Activated effector memory CD4-positive, alpha-beta T cell treated with anti-CD3 and anti-CD28 coated beads, Interleukin-2, amount 50 U/mL, for 16 hours (primary cell): ENCODE measurements at regions not wholly inside any gene's neighbourhood (a gene's known extent, or its start where the extent isn't known, plus 50 kb on each side); places are given as distances from the start of the nearest gene placed in this dataset.

ENCODE experiments used
- DNase-seq: peaks from one replicate; pipeline ENCODE4 v3.0.0-alpha.2; 2020

GRCh38 chr1:209367061-209367772 is 216.3 kb upstream of the CAMK1G start:
- no peak for DNase-seq

GRCh38 chr1:209368864-209369598 is 214.5 kb upstream of the CAMK1G start:
- DNase-seq, result no peak

GRCh38 chr1:209370241-209370995 is 213.1 kb upstream of the CAMK1G start:
- DNase-seq, result no peak

GRCh38 chr1:209375097-209375496 is 208.4 kb upstream of the CAMK1G start:
- DNase-seq, result no peak

GRCh38 chr1:209375671-209376365 is 207.7 kb upstream of the CAMK1G start:
- no peak for DNase-seq

- DNase-seq, result no peak
These were observed 206.7 kb upstream of the CAMK1G start for GRCh38 chr1:209376774-209377173.

- no peak for DNase-seq
These were observed 205.5 kb upstream of the CAMK1G start for GRCh38 chr1:209377995-209378394.

- DNase-seq, result no peak
These were observed 204.2 kb upstream of the CAMK1G start for GRCh38 chr1:209379280-209379679.

- no peak for DNase-seq
These were observed 203.1 kb upstream of the CAMK1G start for GRCh38 chr1:209380420-209380819.

GRCh38 chr1:209382231-209383100 is 201.0 kb upstream of the CAMK1G start:
- no peak for DNase-seq

GRCh38 chr1:209383422-209383821 is 200.1 kb upstream of the CAMK1G start:
- DNase-seq, result no peak

GRCh38 chr1:209383907-209384709 is 199.4 kb upstream of the CAMK1G start:
- no peak for DNase-seq

GRCh38 chr1:209384710-209385550 is 198.6 kb upstream of the CAMK1G start:
- DNase-seq, result no peak

- no peak for DNase-seq
These were observed 197.4 kb upstream of the CAMK1G start for GRCh38 chr1:209386156-209386555.

GRCh38 chr1:209387271-209387968 is 196.1 kb upstream of the CAMK1G start:
- DNase-seq, result no peak

GRCh38 chr1:209387969-209388329 is 195.6 kb upstream of the CAMK1G start:
- DNase-seq, result no peak

GRCh38 chr1:209388358-209388757 is 195.2 kb upstream of the CAMK1G start:
- DNase-seq, result no peak

- DNase-seq, result no peak
These were observed 194.3 kb upstream of the CAMK1G start for GRCh38 chr1:209389258-209389657.

GRCh38 chr1:209389975-209390374 is 193.5 kb upstream of the CAMK1G start:
- no peak for DNase-seq

- no peak for DNase-seq
These were observed 192.8 kb upstream of the CAMK1G start for GRCh38 chr1:209390764-209391163.
